Ascending aorta (tissue), 2 donors: ENCODE measurements at regions not wholly inside any gene's neighbourhood (a gene's known extent, or its start where the extent isn't known, plus 50 kb on each side); places are given as distances from the start of the nearest gene placed in this dataset.
A peak's percentile ranks its signal among the peaks of the same experiment; 100 is the strongest.

Experiments
- DNase-seq, 2 donors: peaks; one replicate each; pipeline ENCODE4 v3.0.0-alpha.2; 2019; ENCODE audit warnings: low spot score in 2 of 2
- H3K27ac ChIP-seq, 2 donors: fragments of 200-600 bp; sonication (generic); one replicate each; pipeline ENCODE4 v1.5.1; 2016 to 2017; ENCODE audit warnings: mild to moderate bottlenecking in 1 of 2
- H3K27me3 ChIP-seq: fragments of 200-600 bp; sonication (generic); one replicate; pipeline ENCODE4 v1.5.1; 2017
- H3K36me3 ChIP-seq, 2 donors: fragments of 200-600 bp; sonication (generic); one replicate each; pipeline ENCODE4 v1.5.1; 2016
- H3K4me1 ChIP-seq, 2 donors: fragments of 200-600 bp; sonication (generic); one replicate each; pipeline ENCODE4 v1.5.1; 2016 to 2017; ENCODE audit warnings: mild to moderate bottlenecking in 1 of 2
- H3K4me3 ChIP-seq, 2 donors: fragments of 200-600 bp; sonication (generic); one replicate each; pipeline ENCODE4 v1.5.1; 2016 to 2017; ENCODE audit warnings: mild to moderate bottlenecking in 1 of 2
- H3K9me3 ChIP-seq, 2 donors: fragments of 200-600 bp; sonication (generic); one replicate each; pipeline ENCODE4 v1.5.1; 2016
- CTCF ChIP-seq, 3 experiments: fragments of 200-600 bp in 2 of 3; fragments of 450-650 bp in 1 of 3; sonication (generic) in 2 of 3; IDR thresholded peaks; one replicate each; pipeline ENCODE4 v1.5.1; 2016 to 2019; ENCODE audit warnings: antibody characterized with exemption in 3 of 3, mild to moderate bottlenecking in 1 of 3, moderate library complexity in 1 of 3
- intact Hi-C: fragments of 100-400 bp; cut with DNase I; formaldehyde crosslinking; loops from one replicate; pipeline ENCODE4 v1.15.1; 2023

DNA sequence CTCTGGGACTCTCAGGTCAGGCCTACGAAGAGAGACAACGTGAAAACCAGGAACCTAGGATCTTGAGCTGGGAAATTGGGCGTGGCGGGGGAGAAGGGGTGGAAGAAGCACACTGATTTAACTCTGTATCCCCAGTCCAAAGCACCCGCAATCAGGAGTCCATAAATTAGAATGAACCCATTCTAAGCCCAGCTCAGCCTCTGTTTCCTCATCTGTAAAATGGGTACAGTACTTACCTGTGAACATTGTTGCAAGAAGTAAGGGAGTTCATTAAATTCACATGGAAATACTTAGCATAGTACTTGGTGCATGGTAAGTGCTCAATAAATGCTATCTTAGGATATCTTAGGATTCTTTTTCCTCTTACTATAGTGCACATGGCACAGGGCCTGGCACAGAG, 326.7 kb downstream of the BCOR start:
- DNase-seq: no peak
- no peak for TF ChIP-seq CTCF (IDR thresholded peaks at IDR 0.05)
- intact Hi-C loops: no loop called here
- Histone ChIP-seq H3K36me3 (no peaks in the 10 kb centered on the region), H3K9me3 (no peaks in the 10 kb centered on the region), H3K4me1 (peaks cover 0 to 3% of the 10 kb centered on the region in 2 donors), H3K27ac (no peak overlapping the region), H3K27me3 (no peaks in the 10 kb centered on the region), H3K4me3 (no peak overlapping the region)

DNA sequence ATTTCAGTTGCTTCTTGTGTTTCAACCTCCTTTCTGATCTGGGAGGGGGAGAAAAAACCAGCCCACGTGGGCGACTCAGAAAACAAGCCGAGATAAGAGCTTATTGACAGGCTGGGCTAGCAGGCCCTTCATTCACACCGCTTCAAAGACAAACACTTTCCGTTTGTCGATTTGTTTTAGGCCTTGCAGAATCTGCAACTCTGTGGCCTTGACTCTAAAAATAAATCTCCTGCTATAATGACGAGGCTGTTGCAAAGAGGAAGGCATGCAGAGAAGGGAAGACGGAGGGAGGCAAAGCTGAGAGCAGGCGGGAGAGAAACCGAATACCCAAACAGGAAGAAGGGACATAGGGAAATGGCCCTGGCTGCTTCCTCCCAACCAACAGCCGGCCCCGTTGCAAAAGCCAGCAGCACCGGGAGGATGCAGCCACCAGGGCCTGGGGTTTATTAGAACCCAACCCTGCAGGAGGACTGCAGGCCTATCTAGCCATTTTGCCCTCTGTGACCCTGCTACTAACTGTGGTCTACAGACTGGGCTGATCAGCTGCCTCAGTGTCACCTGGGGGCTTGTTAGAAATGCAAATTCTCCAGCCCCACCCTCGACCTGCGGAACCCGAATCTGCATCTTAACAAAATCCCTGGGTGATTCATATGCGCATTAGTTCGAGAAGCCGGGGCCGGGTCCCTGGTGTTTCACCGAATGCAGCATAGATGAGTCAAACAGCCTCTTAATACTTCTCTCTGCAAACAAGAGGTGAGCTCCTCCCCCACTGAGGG, 325.5 kb downstream of the BCOR start:
- no peaks in the 10 kb centered on the region for H3K27me3 ChIP-seq
- no peak for DNase-seq
- peak overlapping the region; percentile 30 to 51 for H3K27ac ChIP-seq
- peaks cover 0 to 3% of the 10 kb centered on the region in 2 donors for H3K4me1 ChIP-seq
- no peaks in the 10 kb centered on the region for H3K36me3 ChIP-seq
- H3K9me3 ChIP-seq: no peaks in the 10 kb centered on the region
- intact Hi-C loops: no loop called here
- no peak for TF ChIP-seq CTCF (IDR thresholded peaks at IDR 0.05)
- no peak overlapping the region for H3K4me3 ChIP-seq

DNA sequence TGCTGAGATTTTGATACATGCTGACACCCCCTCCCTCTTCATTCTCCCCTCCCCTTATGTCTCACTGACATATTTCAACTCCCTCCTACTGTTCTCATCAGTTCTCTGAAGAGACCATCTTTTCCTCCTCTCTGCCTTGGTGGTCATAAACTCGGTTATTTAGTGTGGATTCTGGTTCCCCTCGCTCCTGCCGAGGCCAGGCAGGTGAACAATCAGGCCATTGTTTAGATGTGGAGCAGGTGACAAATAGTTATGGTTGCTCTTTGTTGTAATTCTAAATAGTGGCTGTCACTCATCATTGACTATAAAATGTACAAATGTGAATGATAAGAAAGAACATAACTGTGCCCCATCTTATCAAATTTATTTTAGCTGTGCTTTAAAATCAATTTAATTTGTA, 324.6 kb downstream of the BCOR start:
- intact Hi-C loops: no loop called here
- Histone ChIP-seq H3K27me3 (no peaks in the 10 kb centered on the region), H3K4me3 (no peak overlapping the region), H3K4me1 (peaks cover 0 to 3% of the 10 kb centered on the region in 2 donors), H3K36me3 (no peaks in the 10 kb centered on the region), H3K9me3 (no peaks in the 10 kb centered on the region), H3K27ac (no peak overlapping the region)
- TF ChIP-seq CTCF (IDR thresholded peaks at IDR 0.05): no peak
- no peak for DNase-seq

- H3K36me3 ChIP-seq: no peaks in the 10 kb centered on the region
- no peak for DNase-seq
- no peak overlapping the region for H3K4me3 ChIP-seq
- intact Hi-C loops: no loop called here
- TF ChIP-seq CTCF (IDR thresholded peaks at IDR 0.05): no peak
- peaks cover 0 to 3% of the 10 kb centered on the region in 2 donors for H3K4me1 ChIP-seq
- no peaks in the 10 kb centered on the region for H3K9me3 ChIP-seq
- no peaks in the 10 kb centered on the region for H3K27me3 ChIP-seq
- no peak overlapping the region for H3K27ac ChIP-seq
Observed at GRCh38 chrX:39773923-39774773, 323.6 kb downstream of the BCOR start.

DNA sequence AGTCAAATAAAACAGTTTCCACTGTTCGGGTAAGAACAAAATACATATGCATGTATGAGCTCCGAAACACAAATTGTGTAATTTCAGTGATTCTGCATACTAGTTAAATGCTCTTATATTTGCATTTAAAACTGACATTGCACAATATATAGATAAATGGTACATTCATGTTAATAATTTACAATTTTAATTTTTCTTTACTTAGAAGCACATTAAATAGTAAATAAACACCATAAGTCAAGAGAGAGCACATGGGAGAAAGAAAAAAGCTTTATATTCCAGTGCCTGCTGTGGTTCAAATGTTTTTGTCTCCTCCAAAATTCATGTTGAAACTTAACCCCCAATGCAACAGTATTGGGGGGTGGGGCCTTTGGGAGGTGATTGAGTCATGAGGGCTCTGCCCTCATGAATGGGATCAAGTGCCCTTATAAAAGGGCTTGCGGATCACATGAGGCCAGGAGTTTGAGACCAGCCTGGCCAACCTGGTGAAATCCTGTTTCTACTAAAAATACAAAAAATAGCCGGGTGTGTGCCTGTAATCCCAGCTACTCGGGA, 322.9 kb downstream of the BCOR start:
- no peak for DNase-seq
- no peak for TF ChIP-seq CTCF (IDR thresholded peaks at IDR 0.05)
- no peak overlapping the region for H3K4me3 ChIP-seq
- peaks cover 0 to 3% of the 10 kb centered on the region in 2 donors for H3K9me3 ChIP-seq
- H3K27ac ChIP-seq: no peak overlapping the region
- no peaks in the 10 kb centered on the region for H3K36me3 ChIP-seq
- H3K27me3 ChIP-seq: peaks cover 2% of the 10 kb centered on the region
- intact Hi-C loops: no loop called here
- H3K4me1 ChIP-seq: peaks cover 0 to 3% of the 10 kb centered on the region in 2 donors
